Karpas-422 (cell line): ENCODE measurements at regions not wholly inside any gene's neighbourhood (a gene's known extent, or its start where the extent isn't known, plus 50 kb on each side); places are given as distances from the start of the nearest gene placed in this dataset.

Experiments
- DNase-seq: peaks from one replicate; pipeline ENCODE4 v3.0.0-alpha.2; 2015
- H2AFZ ChIP-seq: fragments of 200-600 bp; sonication (generic); 2 replicates; pipeline ENCODE4 v1.6.1; 2014; ENCODE audit warnings: antibody characterized with exemption, low read length, mixed read lengths
- H3K27ac ChIP-seq: fragments of 200-600 bp; sonication (generic); 2 replicates; pipeline ENCODE4 v1.5.1; 2014; ENCODE audit warnings: mild to moderate bottlenecking, low read length, moderate library complexity
- H3K27me3 ChIP-seq: fragments of 200-600 bp; sonication (generic); 2 replicates; pipeline ENCODE4 v1.6.1; 2014; ENCODE audit warnings: low read length, mixed read lengths
- H3K36me3 ChIP-seq: fragments of 200-600 bp; sonication (generic); 2 replicates; pipeline ENCODE4 v1.6.1; 2014; ENCODE audit warnings: low read length, mixed read lengths; ENCODE audit not compliant: insufficient read depth
- H3K4me1 ChIP-seq: fragments of 200-600 bp; sonication (generic); 2 replicates; pipeline ENCODE4 v1.6.1; 2014; ENCODE audit warnings: mild to moderate bottlenecking, low read length, mixed read lengths
- H3K4me2 ChIP-seq: fragments of 200-600 bp; sonication (generic); 2 replicates; pipeline ENCODE4 v1.6.1; 2014; ENCODE audit warnings: low read length, low read depth, mild to moderate bottlenecking; ENCODE audit not compliant: poor library complexity, severe bottlenecking
- H3K4me3 ChIP-seq: fragments of 200-600 bp; sonication (generic); 2 replicates; pipeline ENCODE4 v1.5.1; 2014; ENCODE audit warnings: mild to moderate bottlenecking, antibody characterized with exemption, low read length, mixed read lengths
- H3K79me2 ChIP-seq: fragments of 200-600 bp; sonication (generic); 2 replicates; pipeline ENCODE4 v1.6.1; 2014; ENCODE audit warnings: mild to moderate bottlenecking, low read length, mixed read lengths
- H3K9ac ChIP-seq: fragments of 200-600 bp; sonication (generic); 2 replicates; pipeline ENCODE4 v1.6.0; 2014; ENCODE audit warnings: low read length
- H3K9me2 ChIP-seq: fragments of 200-600 bp; sonication (generic), shearing (Covaris generic); replicated peaks from 2 replicates; pipeline ENCODE4 v1.6.0; 2014; ENCODE audit warnings: mild to moderate bottlenecking, low read length, moderate library complexity; ENCODE audit not compliant: insufficient read depth
- H3K9me3 ChIP-seq: fragments of 300-700, 200-600 bp; sonication (generic); 2 replicates; pipeline ENCODE4 v1.6.1; 2014; ENCODE audit warnings: low read length, mixed read lengths
- H4K20me1 ChIP-seq: fragments of 200-600 bp; sonication (generic); 2 replicates; pipeline ENCODE4 v1.6.1; 2014; ENCODE audit warnings: mild to moderate bottlenecking, antibody characterized with exemption, low read length, low read depth; ENCODE audit not compliant: insufficient read depth

GRCh38 chr13:37302686-37303085, 197.2 kb upstream of the CSNK1A1L start:
- no peak overlapping the region for H3K4me2 ChIP-seq
- no peaks in the 10 kb centered on the region for H4K20me1 ChIP-seq
- no peak overlapping the region for H3K4me3 ChIP-seq
- no peaks in the 10 kb centered on the region for H3K79me2 ChIP-seq
- H3K27me3 ChIP-seq = no peaks in the 10 kb centered on the region
- no peaks in the 10 kb centered on the region for H3K36me3 ChIP-seq
- no peak overlapping the region for H3K9ac ChIP-seq
- H3K27ac ChIP-seq = no peak overlapping the region
- H3K9me3 ChIP-seq = no peaks in the 10 kb centered on the region
- DNase-seq = no peak
- H3K9me2 ChIP-seq = no peaks in the 10 kb centered on the region
- H2AFZ ChIP-seq = no peak overlapping the region
- no peaks in the 10 kb centered on the region for H3K4me1 ChIP-seq

- H3K9ac ChIP-seq = no peak overlapping the region
- no peaks in the 10 kb centered on the region for H3K9me2 ChIP-seq
- no peaks in the 10 kb centered on the region for H3K36me3 ChIP-seq
- H3K4me3 ChIP-seq = no peak overlapping the region
- H3K79me2 ChIP-seq = no peaks in the 10 kb centered on the region
- no peak for DNase-seq
- H3K27ac ChIP-seq = no peak overlapping the region
- H4K20me1 ChIP-seq = no peaks in the 10 kb centered on the region
- no peaks in the 10 kb centered on the region for H3K9me3 ChIP-seq
- no peaks in the 10 kb centered on the region for H3K27me3 ChIP-seq
- H2AFZ ChIP-seq = no peak overlapping the region
- no peaks in the 10 kb centered on the region for H3K4me1 ChIP-seq
- no peak overlapping the region for H3K4me2 ChIP-seq
Observed at GRCh38 chr13:37295573-37295972, 190.1 kb upstream of the CSNK1A1L start.

GRCh38 chr13:37295071-37295470, 189.6 kb upstream of the CSNK1A1L start:
- Histone ChIP-seq H3K4me3 (no peak overlapping the region), H3K79me2 (no peaks in the 10 kb centered on the region), H3K27ac (no peak overlapping the region), H2AFZ (no peak overlapping the region), H3K9me3 (no peaks in the 10 kb centered on the region), H3K9me2 (no peaks in the 10 kb centered on the region), H3K9ac (no peak overlapping the region), H3K36me3 (no peaks in the 10 kb centered on the region), H4K20me1 (no peaks in the 10 kb centered on the region), H3K27me3 (no peaks in the 10 kb centered on the region), H3K4me2 (no peak overlapping the region), H3K4me1 (no peaks in the 10 kb centered on the region)
- no peak for DNase-seq

- H3K9ac ChIP-seq = no peak overlapping the region
- no peak overlapping the region for H3K27ac ChIP-seq
- no peaks in the 10 kb centered on the region for H3K36me3 ChIP-seq
- H2AFZ ChIP-seq = no peak overlapping the region
- no peaks in the 10 kb centered on the region for H4K20me1 ChIP-seq
- no peaks in the 10 kb centered on the region for H3K9me3 ChIP-seq
- H3K9me2 ChIP-seq = no peaks in the 10 kb centered on the region
- no peaks in the 10 kb centered on the region for H3K79me2 ChIP-seq
- no peak overlapping the region for H3K4me3 ChIP-seq
- H3K4me2 ChIP-seq = no peak overlapping the region
- no peak for DNase-seq
- no peaks in the 10 kb centered on the region for H3K27me3 ChIP-seq
- no peaks in the 10 kb centered on the region for H3K4me1 ChIP-seq
Observed at GRCh38 chr13:37294472-37294871, 189.0 kb upstream of the CSNK1A1L start.

GRCh38 chr13:37293295-37293694, 187.8 kb upstream of the CSNK1A1L start:
- Histone ChIP-seq H2AFZ (no peak overlapping the region), H3K27me3 (no peaks in the 10 kb centered on the region), H3K9me2 (no peaks in the 10 kb centered on the region), H3K27ac (no peak overlapping the region), H3K4me1 (no peaks in the 10 kb centered on the region), H3K4me2 (no peak overlapping the region), H3K4me3 (no peak overlapping the region), H3K9ac (no peak overlapping the region), H3K9me3 (no peaks in the 10 kb centered on the region), H3K36me3 (no peaks in the 10 kb centered on the region), H4K20me1 (no peaks in the 10 kb centered on the region), H3K79me2 (no peaks in the 10 kb centered on the region)
- no peak for DNase-seq

- no peak for DNase-seq
- Histone ChIP-seq H3K9me3 (no peaks in the 10 kb centered on the region), H2AFZ (no peak overlapping the region), H3K27me3 (no peaks in the 10 kb centered on the region), H3K9ac (no peak overlapping the region), H4K20me1 (no peaks in the 10 kb centered on the region), H3K9me2 (no peaks in the 10 kb centered on the region), H3K79me2 (no peaks in the 10 kb centered on the region), H3K4me1 (no peaks in the 10 kb centered on the region), H3K4me3 (no peak overlapping the region), H3K4me2 (no peak overlapping the region), H3K36me3 (no peaks in the 10 kb centered on the region), H3K27ac (no peak overlapping the region)
Observed at GRCh38 chr13:37290716-37291505, 185.4 kb upstream of the CSNK1A1L start.

- no peak overlapping the region for H3K4me2 ChIP-seq
- no peaks in the 10 kb centered on the region for H3K36me3 ChIP-seq
- no peak overlapping the region for H3K4me3 ChIP-seq
- no peaks in the 10 kb centered on the region for H3K79me2 ChIP-seq
- no peak for DNase-seq
- no peak overlapping the region for H3K9ac ChIP-seq
- no peak overlapping the region for H2AFZ ChIP-seq
- no peaks in the 10 kb centered on the region for H3K27me3 ChIP-seq
- no peaks in the 10 kb centered on the region for H3K9me2 ChIP-seq
- no peaks in the 10 kb centered on the region for H3K9me3 ChIP-seq
- H4K20me1 ChIP-seq = no peaks in the 10 kb centered on the region
- H3K27ac ChIP-seq = no peak overlapping the region
- H3K4me1 ChIP-seq = no peaks in the 10 kb centered on the region
Observed at GRCh38 chr13:37289212-37289935, 183.9 kb upstream of the CSNK1A1L start.

- no peak overlapping the region for H2AFZ ChIP-seq
- no peak overlapping the region for H3K4me3 ChIP-seq
- H3K36me3 ChIP-seq = no peaks in the 10 kb centered on the region
- no peaks in the 10 kb centered on the region for H3K27me3 ChIP-seq
- H3K4me1 ChIP-seq = no peaks in the 10 kb centered on the region
- no peaks in the 10 kb centered on the region for H3K9me2 ChIP-seq
- H4K20me1 ChIP-seq = no peaks in the 10 kb centered on the region
- DNase-seq = no peak
- no peak overlapping the region for H3K9ac ChIP-seq
- no peak overlapping the region for H3K27ac ChIP-seq
- H3K79me2 ChIP-seq = no peaks in the 10 kb centered on the region
- H3K9me3 ChIP-seq = no peaks in the 10 kb centered on the region
- no peak overlapping the region for H3K4me2 ChIP-seq
Observed at GRCh38 chr13:37288057-37288720, 182.7 kb upstream of the CSNK1A1L start.
